OCI-LY1 (cell line): ENCODE measurements at regions not wholly inside any gene's neighbourhood (a gene's known extent, or its start where the extent isn't known, plus 50 kb on each side); places are given as distances from the start of the nearest gene placed in this dataset.

Experiments used
- H2AFZ ChIP-seq: fragments of 200-600 bp; sonication (generic), shearing (Covaris generic); 2 replicates; pipeline ENCODE4 v1.6.0; 2014; ENCODE audit warnings: antibody characterized with exemption, mild to moderate bottlenecking, low read length
- H3F3A ChIP-seq: fragments of 200-600 bp; sonication (generic), shearing (Covaris generic); 2 replicates; pipeline ENCODE4 v1.6.0; 2014; ENCODE audit warnings: mild to moderate bottlenecking, antibody characterized with exemption, low read length, moderate library complexity; ENCODE audit not compliant: insufficient read depth
- H3K27ac ChIP-seq: fragments of 200-600 bp; sonication (generic); 2 replicates; pipeline ENCODE4 v1.5.1; 2014; ENCODE audit warnings: low read length, mixed run types, mild to moderate bottlenecking, low read depth; ENCODE audit not compliant: poor library complexity, severe bottlenecking
- H3K27me3 ChIP-seq: fragments of 200-600 bp; sonication (generic); 2 replicates; pipeline ENCODE4 v1.6.0; 2014; ENCODE audit warnings: antibody characterized with exemption, mild to moderate bottlenecking, low read length, moderate library complexity; ENCODE audit not compliant: insufficient read depth
- H3K36me3 ChIP-seq: fragments of 200-600 bp; sonication (generic); 2 replicates; pipeline ENCODE4 v1.6.1; 2014; ENCODE audit warnings: mild to moderate bottlenecking, antibody characterized with exemption, low read length, moderate library complexity, mixed read lengths; ENCODE audit not compliant: insufficient read depth
- H3K4me1 ChIP-seq: fragments of 200-600 bp; sonication (generic); 2 replicates; pipeline ENCODE4 v1.5.1; 2014; ENCODE audit warnings: mild to moderate bottlenecking, low read length, moderate library complexity; ENCODE audit not compliant: insufficient read depth, severe bottlenecking
- H3K4me2 ChIP-seq: fragments of 200-600 bp; sonication (generic), shearing (Covaris generic); 2 replicates; pipeline ENCODE4 v1.6.1; 2014; ENCODE audit warnings: low read length
- H3K4me3 ChIP-seq: fragments of 200-600 bp; sonication (generic); 2 replicates; pipeline ENCODE4 v1.5.1; 2014; ENCODE audit warnings: low read length, low read depth, mild to moderate bottlenecking, mixed read lengths; ENCODE audit not compliant: poor library complexity, severe bottlenecking
- H3K79me2 ChIP-seq: fragments of 200-600 bp; shearing (Covaris generic); 2 replicates; pipeline ENCODE4 v1.6.1; 2016; ENCODE audit warnings: mixed run types, low read length, mixed read lengths; ENCODE audit not compliant: insufficient read depth
- H3K9ac ChIP-seq: fragments of 200-600 bp; sonication (generic), shearing (Covaris generic); 2 replicates; pipeline ENCODE4 v1.6.1; 2014; ENCODE audit warnings: mild to moderate bottlenecking, low read length, mixed read lengths
- H3K9me2 ChIP-seq: fragments of 200-600 bp; sonication (generic), shearing (Covaris generic); 2 replicates; pipeline ENCODE4 v1.6.1; 2014; ENCODE audit warnings: low read depth, mild to moderate bottlenecking, low read length, mixed read lengths
- H3K9me3 ChIP-seq: fragments of 200-600 bp; shearing (Covaris generic); 2 replicates; pipeline ENCODE4 v1.6.1; 2014; ENCODE audit warnings: low read length, mixed read lengths
- H4K20me1 ChIP-seq: fragments of 200-600 bp; sonication (generic), shearing (Covaris generic); 2 replicates; pipeline ENCODE4 v1.6.0; 2016; ENCODE audit warnings: mild to moderate bottlenecking, low read length; ENCODE audit not compliant: insufficient read depth
- CTCF ChIP-seq: fragments of 200-600 bp; sonication (generic), shearing (Covaris generic); IDR thresholded peaks from 2 replicates; pipeline ENCODE4 v1.5.1; 2017; ENCODE audit warnings: mild to moderate bottlenecking, antibody characterized with exemption, low read length, moderate library complexity, mixed read lengths
- EZH2 ChIP-seq: fragments of 200-600 bp; sonication (generic), shearing (Covaris generic); IDR thresholded peaks from 2 replicates; pipeline ENCODE4 v1.8.0; 2017; ENCODE audit warnings: borderline replicate concordance, mixed run types, mild to moderate bottlenecking, antibody characterized with exemption, low read length, moderate library complexity, mixed read lengths

GRCh38 chr10:4208499-4208898, 423.5 kb upstream of the KLF6 start:
- no peaks in the 10 kb centered on the region for H3F3A ChIP-seq
- H3K36me3 ChIP-seq: no peaks in the 10 kb centered on the region
- no peak overlapping the region for H3K4me3 ChIP-seq
- H2AFZ ChIP-seq: no peak overlapping the region
- no peak overlapping the region for H3K4me2 ChIP-seq
- no peaks in the 10 kb centered on the region for H3K79me2 ChIP-seq
- no peak overlapping the region for H3K9ac ChIP-seq
- H3K9me3 ChIP-seq: no peaks in the 10 kb centered on the region
- TF ChIP-seq EZH2 (no peak), CTCF (no peak)
- no peaks in the 10 kb centered on the region for H3K9me2 ChIP-seq
- H3K27me3 ChIP-seq: no peaks in the 10 kb centered on the region
- no peaks in the 10 kb centered on the region for H4K20me1 ChIP-seq
- no peak overlapping the region for H3K27ac ChIP-seq
- H3K4me1 ChIP-seq: no peaks in the 10 kb centered on the region

- H3K4me3 ChIP-seq: no peak overlapping the region
- no peaks in the 10 kb centered on the region for H4K20me1 ChIP-seq
- H3K9me3 ChIP-seq: no peaks in the 10 kb centered on the region
- no peak overlapping the region for H3K4me2 ChIP-seq
- no peaks in the 10 kb centered on the region for H3K9me2 ChIP-seq
- H3K36me3 ChIP-seq: no peaks in the 10 kb centered on the region
- H3F3A ChIP-seq: no peaks in the 10 kb centered on the region
- no peaks in the 10 kb centered on the region for H3K27me3 ChIP-seq
- TF ChIP-seq CTCF (no peak), EZH2 (no peak)
- no peaks in the 10 kb centered on the region for H3K79me2 ChIP-seq
- H2AFZ ChIP-seq: no peak overlapping the region
- no peaks in the 10 kb centered on the region for H3K4me1 ChIP-seq
- H3K9ac ChIP-seq: no peak overlapping the region
- H3K27ac ChIP-seq: no peak overlapping the region
Observed at GRCh38 chr10:4205113-4205512, 420.1 kb upstream of the KLF6 start.

GRCh38 chr10:4202938-4203337, 417.9 kb upstream of the KLF6 start:
- Histone ChIP-seq H3K4me3 (no peak overlapping the region), H3K4me1 (no peaks in the 10 kb centered on the region), H3K36me3 (no peaks in the 10 kb centered on the region), H3K27ac (no peak overlapping the region), H4K20me1 (no peaks in the 10 kb centered on the region), H3K27me3 (no peaks in the 10 kb centered on the region), H3K79me2 (no peaks in the 10 kb centered on the region), H3K9me2 (no peaks in the 10 kb centered on the region), H3F3A (no peaks in the 10 kb centered on the region), H3K4me2 (no peak overlapping the region), H3K9ac (no peak overlapping the region), H3K9me3 (no peaks in the 10 kb centered on the region), H2AFZ (no peak overlapping the region)
- no peak for TF ChIP-seq EZH2
- TF ChIP-seq CTCF: no peak
